ENCODE measurements at regions not wholly inside any gene's neighbourhood (a gene's known extent, or its start where the extent isn't known, plus 50 kb on each side); places are given as distances from the start of the nearest gene placed in this dataset.

GRCh38 chr4:149986917-149987316 is 91.3 kb upstream of the DCLK2 start:
- TF ChIP-seq CTCF (IDR thresholded peaks at IDR 0.05), result no peak
- no peak for TF ChIP-seq POLR2AphosphoS5 (IDR thresholded peaks at IDR 0.05; ENCODE audit: insufficient read depth in 1 of 2, low read depth in 1 of 2)
